Spleen (tissue), 11 donors: ENCODE measurements at regions not wholly inside any gene's neighbourhood (a gene's known extent, or its start where the extent isn't known, plus 50 kb on each side); places are given as distances from the start of the nearest gene placed in this dataset.

ENCODE experiments used
- DNase-seq: peaks from one replicate; pipeline ENCODE4 v3.0.0-alpha.2; 2020
- H3K27ac ChIP-seq, 8 donors: fragments of 200-600 bp; sonication (generic) in 7 of 8; 1 replicate in 4 of 8; 2 replicates in 4 of 8; pipeline versions ENCODE4 v1.5.0 to v1.8.0; 2016 to 2021; ENCODE audit warnings: inconsistent platforms in 4 of 8, mild to moderate bottlenecking in 4 of 8, moderate library complexity in 1 of 8
- H3K27me3 ChIP-seq, 7 donors: fragments of 200-600 bp; sonication (generic) in 6 of 7; replicated peaks in 1 of 7; 1 replicate in 4 of 7; 2 replicates in 3 of 7; pipeline versions ENCODE4 v1.5.0 to v1.8.0; 2016 to 2021; ENCODE audit warnings: inconsistent platforms in 3 of 7, mild to moderate bottlenecking in 1 of 7
- H3K36me3 ChIP-seq, 6 donors: fragments of 200-600 bp; sonication (generic) in 5 of 6; 1 replicate in 4 of 6; 2 replicates in 2 of 6; pipeline versions ENCODE4 v1.5.0 to v1.8.0; 2016 to 2021; ENCODE audit warnings: inconsistent platforms in 2 of 6
- H3K4me1 ChIP-seq, 6 donors: fragments of 200-600 bp; sonication (generic) in 5 of 6; 1 replicate in 3 of 6; 2 replicates in 3 of 6; pipeline versions ENCODE4 v1.5.0 to v1.8.0; 2016 to 2021; ENCODE audit warnings: inconsistent platforms in 3 of 6
- H3K4me3 ChIP-seq, 8 donors: fragments of 200-600 bp; sonication (generic) in 7 of 8; 1 replicate in 4 of 8; 2 replicates in 4 of 8; pipeline versions ENCODE4 v1.5.0 to v1.8.0; 2016 to 2021; ENCODE audit warnings: inconsistent platforms in 4 of 8, mild to moderate bottlenecking in 4 of 8, moderate library complexity in 2 of 8
- H3K9me3 ChIP-seq, 8 donors: fragments of 200-600 bp; sonication (generic) in 7 of 8; 1 replicate in 4 of 8; 2 replicates in 4 of 8; pipeline versions ENCODE4 v1.5.0 to v1.8.0; 2016 to 2021; ENCODE audit warnings: inconsistent platforms in 4 of 8
- POLR2A ChIP-seq, 3 donors: fragments of 450-650 bp; IDR thresholded peaks; one replicate each; pipeline ENCODE4 v1.5.1; 2017; ENCODE audit warnings: antibody characterized with exemption in 3 of 3, mild to moderate bottlenecking in 1 of 3
- POLR2AphosphoS5 ChIP-seq, 3 donors: sonication (generic); formaldehyde crosslinking; IDR thresholded peaks; one replicate each; pipeline ENCODE4 v1.5.1; 2017; ENCODE audit warnings: antibody characterized with exemption in 3 of 3
- WGBS, 5 donors: extraction: QIAGEN DNeasy Blood & Tissue Kit in 3 of 5; methylation state at CpG; one replicate each; pipeline versions ENCODE4 v1.1.5 to v1.1.7; 2013 to 2018; 5-methylcytosine and 5-hydroxymethylcytosine counted together
- intact Hi-C: fragments of 100-400 bp; cut with DNase I; formaldehyde crosslinking; loops from one replicate; pipeline ENCODE4 v1.15.0; 2023; ENCODE audit warnings: low total_unique reads
- TF ChIP-seq, protein P1 (sequence below), 11 experiments: fragments of 200-600 bp in 7 of 11; fragments of 450-650 bp in 4 of 11; sonication (generic) in 4 of 11; IDR thresholded peaks in 8 of 11; conservative IDR thresholded peaks in 3 of 11; 1 replicate in 7 of 11; 2 replicates in 4 of 11; pipeline versions ENCODE4 v1.4.0 to v1.8.0; 2016 to 2021; ENCODE audit warnings: antibody characterized with exemption in 11 of 11, inconsistent platforms in 4 of 11, mild to moderate bottlenecking in 1 of 11
- donor health status: healthy with polysubstance abuse.
- donor health status: DM: no; HTN: no; CAD: no; lungs with moderate emphysema.
- donor health status: DM: no; HTN: no; CAD: no.
- donor health status: Bipolar disorder and iron deficiency.
- donor health status: healthy.
- donor health status: DM: no; HTN: no; CAD: no.
- donor health status: DM: yes; HTN: yes; CAD: no.

GRCh38 chrX:98448524-98448923 is 1564.8 kb downstream of the RPA4 start:
- intact Hi-C loops = no loop called here
- no peaks in the 10 kb centered on the region for H3K36me3 ChIP-seq
- no peaks in the 10 kb centered on the region for H3K27me3 ChIP-seq
- no peak overlapping the region for H3K4me3 ChIP-seq
- DNase-seq = no peak
- WGBS, 5 donors = 85 to 100% (median 91%) methylated on average over 4 of the region's 4 CpGs
- no peaks in the 10 kb centered on the region for H3K4me1 ChIP-seq
- H3K9me3 ChIP-seq = no peaks in the 10 kb centered on the region
- no peak for TF ChIP-seq POLR2AphosphoS5 (IDR thresholded peaks at IDR 0.05)
- TF ChIP-seq, protein P1, sequence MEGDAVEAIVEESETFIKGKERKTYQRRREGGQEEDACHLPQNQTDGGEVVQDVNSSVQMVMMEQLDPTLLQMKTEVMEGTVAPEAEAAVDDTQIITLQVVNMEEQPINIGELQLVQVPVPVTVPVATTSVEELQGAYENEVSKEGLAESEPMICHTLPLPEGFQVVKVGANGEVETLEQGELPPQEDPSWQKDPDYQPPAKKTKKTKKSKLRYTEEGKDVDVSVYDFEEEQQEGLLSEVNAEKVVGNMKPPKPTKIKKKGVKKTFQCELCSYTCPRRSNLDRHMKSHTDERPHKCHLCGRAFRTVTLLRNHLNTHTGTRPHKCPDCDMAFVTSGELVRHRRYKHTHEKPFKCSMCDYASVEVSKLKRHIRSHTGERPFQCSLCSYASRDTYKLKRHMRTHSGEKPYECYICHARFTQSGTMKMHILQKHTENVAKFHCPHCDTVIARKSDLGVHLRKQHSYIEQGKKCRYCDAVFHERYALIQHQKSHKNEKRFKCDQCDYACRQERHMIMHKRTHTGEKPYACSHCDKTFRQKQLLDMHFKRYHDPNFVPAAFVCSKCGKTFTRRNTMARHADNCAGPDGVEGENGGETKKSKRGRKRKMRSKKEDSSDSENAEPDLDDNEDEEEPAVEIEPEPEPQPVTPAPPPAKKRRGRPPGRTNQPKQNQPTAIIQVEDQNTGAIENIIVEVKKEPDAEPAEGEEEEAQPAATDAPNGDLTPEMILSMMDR (IDR thresholded peaks at IDR 0.05 in 8 of 11, conservative IDR thresholded peaks at IDR 0.05 in 3 of 11) = no peak
- TF ChIP-seq POLR2A (IDR thresholded peaks at IDR 0.05) = no peak
- no peak overlapping the region for H3K27ac ChIP-seq

GRCh38 chrX:98452456-98452855 is 1568.7 kb downstream of the RPA4 start:
- Histone ChIP-seq H3K4me3 (no peak overlapping the region), H3K36me3 (no peaks in the 10 kb centered on the region), H3K9me3 (no peaks in the 10 kb centered on the region), H3K4me1 (no peaks in the 10 kb centered on the region), H3K27me3 (no peaks in the 10 kb centered on the region), H3K27ac (no peak overlapping the region)
- TF ChIP-seq POLR2A (IDR thresholded peaks at IDR 0.05) (no peak), POLR2AphosphoS5 (IDR thresholded peaks at IDR 0.05) (no peak)
- TF ChIP-seq, protein P1 (IDR thresholded peaks at IDR 0.05 in 8 of 11, conservative IDR thresholded peaks at IDR 0.05 in 3 of 11) = no peak
- no peak for DNase-seq
- intact Hi-C loops = no loop called here
- WGBS, 5 donors = 72 to 100% (median 91%) methylated on average over 1 of the region's 1 CpG

GRCh38 chrX:98459669-98460068 is 1576.0 kb downstream of the RPA4 start:
- no peak overlapping the region for H3K4me3 ChIP-seq
- intact Hi-C loops = no loop called here
- TF ChIP-seq POLR2AphosphoS5 (IDR thresholded peaks at IDR 0.05) = no peak
- TF ChIP-seq, protein P1 (IDR thresholded peaks at IDR 0.05 in 8 of 11, conservative IDR thresholded peaks at IDR 0.05 in 3 of 11) = no peak
- no peak for TF ChIP-seq POLR2A (IDR thresholded peaks at IDR 0.05)
- H3K27ac ChIP-seq = no peak overlapping the region
- no peaks in the 10 kb centered on the region for H3K4me1 ChIP-seq
- 55 to 65% (median 60%) methylated on average over 1 of the region's 1 CpG for WGBS, 5 donors
- no peak for DNase-seq
- no peaks in the 10 kb centered on the region for H3K27me3 ChIP-seq
- no peaks in the 10 kb centered on the region for H3K36me3 ChIP-seq
- no peaks in the 10 kb centered on the region for H3K9me3 ChIP-seq

DNA sequence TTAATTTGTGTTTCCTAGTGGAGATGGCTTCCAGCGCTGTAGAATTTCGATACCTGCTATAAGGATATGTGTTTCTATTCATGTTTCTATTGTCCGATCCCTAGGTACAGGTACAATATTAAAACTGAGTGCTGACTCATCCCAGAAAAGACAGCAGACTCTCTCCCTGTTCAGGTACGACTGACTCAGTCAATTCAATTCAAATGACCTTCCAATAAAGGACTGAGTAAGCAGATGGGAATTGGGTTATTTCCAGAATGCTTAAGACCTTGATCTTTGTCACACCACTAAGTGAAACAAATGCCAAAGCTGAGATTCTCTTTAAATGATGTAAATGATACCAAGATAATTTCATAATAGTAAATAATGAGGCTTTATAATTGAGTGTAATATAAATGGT is 1596.9 kb downstream of the RPA4 start:
- H3K36me3 ChIP-seq = no peaks in the 10 kb centered on the region
- H3K27me3 ChIP-seq = no peaks in the 10 kb centered on the region
- H3K4me3 ChIP-seq = no peak overlapping the region
- intact Hi-C loops = no loop called here
- no peaks in the 10 kb centered on the region for H3K4me1 ChIP-seq
- no peak overlapping the region for H3K27ac ChIP-seq
- TF ChIP-seq POLR2AphosphoS5 (IDR thresholded peaks at IDR 0.05) = no peak
- TF ChIP-seq POLR2A (IDR thresholded peaks at IDR 0.05) = no peak
- TF ChIP-seq, protein P1 (IDR thresholded peaks at IDR 0.05 in 8 of 11, conservative IDR thresholded peaks at IDR 0.05 in 3 of 11) = no peak
- H3K9me3 ChIP-seq = no peaks in the 10 kb centered on the region
- WGBS, 5 donors = 65 to 81% (median 75%) methylated on average over 4 of the region's 4 CpGs
- no peak for DNase-seq
